ENCODE measurements at regions not wholly inside any gene's neighbourhood (a gene's known extent, or its start where the extent isn't known, plus 50 kb on each side); places are given as distances from the start of the nearest gene placed in this dataset.

- no peak for TF ChIP-seq CTCF (conservative IDR thresholded peaks at IDR 0.05; ENCODE audit: low read depth, low read length)
- no peak for TF ChIP-seq CEBPB (IDR thresholded peaks at IDR 0.05; ENCODE audit: low read depth, low read length)
- TF ChIP-seq USF2 (IDR thresholded peaks at IDR 0.05; ENCODE audit: low read depth, low read length) = no peak
- TF ChIP-seq SMC3 (IDR thresholded peaks at IDR 0.05; ENCODE audit: low read depth, low read length) = no peak
- no peak for TF ChIP-seq RAD21 (IDR thresholded peaks at IDR 0.05; ENCODE audit: low read length)
- no peak for TF ChIP-seq MAZ (IDR thresholded peaks at IDR 0.05; ENCODE audit: borderline replicate concordance, low read depth, low read length)
- no peak for TF ChIP-seq POLR2A (IDR thresholded peaks at IDR 0.05; ENCODE audit: low read depth, low read length)
- no peak for TF ChIP-seq BHLHE40 (IDR thresholded peaks at IDR 0.05; ENCODE audit: low read depth, low read length)
- no peak for TF ChIP-seq ELK1 (IDR thresholded peaks at IDR 0.05; ENCODE audit: borderline replicate concordance, low read depth, low read length)
- TF ChIP-seq RCOR1 (IDR thresholded peaks at IDR 0.05; ENCODE audit: insufficient replicate concordance, low read length) = no peak
- no peak for TF ChIP-seq MAFK (IDR thresholded peaks at IDR 0.05; ENCODE audit: low read depth, low read length)
- TF ChIP-seq FOS (IDR thresholded peaks at IDR 0.05; ENCODE audit: low read depth, low read length) = no peak
These were observed 54.1 kb upstream of the GRIP2 start for GRCh38 chr3:14594234-14594633.

Measured in IMR-90 (cell line).